Psoas muscle (tissue), 7 donors: ENCODE measurements at regions not wholly inside any gene's neighbourhood (a gene's known extent, or its start where the extent isn't known, plus 50 kb on each side); places are given as distances from the start of the nearest gene placed in this dataset.

ENCODE experiments used
- ATAC-seq, 4 donors: fragments of 200-7000 bp; cut with Tn5 transposase; one replicate each; pipeline ENCODE4 v1.9.1; 2020; ENCODE audit warnings: moderate library complexity in 3 of 4, mild to moderate bottlenecking in 2 of 4
- DNase-seq, 2 donors: peaks; one replicate each; pipeline ENCODE4 v3.0.0-alpha.2; 2020
- H3K27ac ChIP-seq: fragments of 200-600 bp; one replicate; pipeline ENCODE4 v1.8.0; 2022
- H3K27me3 ChIP-seq, 3 donors: fragments of 200-600 bp in 1 of 3; one replicate each; pipeline versions ENCODE4 v1.6.1 to v1.8.0; 2013 to 2022; ENCODE audit warnings: low read length in 2 of 3, mild to moderate bottlenecking in 2 of 3, moderate library complexity in 1 of 3; ENCODE audit not compliant: insufficient read depth in 3 of 3
- H3K36me3 ChIP-seq, 2 donors: fragments of 200-600 bp in 1 of 2; one replicate each; pipeline versions ENCODE4 v1.6.1 to v1.8.0; 2013 to 2022; ENCODE audit warnings: low read depth in 1 of 2, mild to moderate bottlenecking in 1 of 2, moderate library complexity in 1 of 2; ENCODE audit not compliant: insufficient read depth in 1 of 2
- H3K4me1 ChIP-seq: fragments of 200-600 bp; one replicate; pipeline ENCODE4 v1.8.0; 2022
- H3K4me3 ChIP-seq: fragments of 200-600 bp; one replicate; pipeline ENCODE4 v1.8.0; 2022; ENCODE audit warnings: mild to moderate bottlenecking
- H3K9me3 ChIP-seq: fragments of 200-600 bp; one replicate; pipeline ENCODE4 v1.8.0; 2022
- WGBS, 3 donors: extraction: QIAGEN DNeasy Blood & Tissue Kit; methylation state at CpG; one replicate each; pipeline versions ENCODE4 v1.1.6 to v1.1.7; 2013; 5-methylcytosine and 5-hydroxymethylcytosine counted together
- intact Hi-C, 2 donors: fragments of 100-400 bp; cut with DNase I; formaldehyde crosslinking; loops; one replicate each; pipeline versions ENCODE4 v1.11.0 to v1.14.2; 2022
- TF ChIP-seq, protein P1 (sequence below): fragments of 200-600 bp; IDR thresholded peaks from one replicate; pipeline ENCODE4 v1.8.0; 2022; ENCODE audit warnings: antibody characterized with exemption
- donor health status: healthy with polysubstance abuse.
- donor health status: DM: no; HTN: no; CAD: no; lungs with moderate emphysema.
- donor health status: Bipolar disorder and iron deficiency.
- donor health status: healthy.
- donor health status: DM: yes; HTN: yes; CAD: no.
- donor health status: DM: no; HTN: no; CAD: no.
- donor health status: DM: yes; HTN: yes; CAD: no.

DNA sequence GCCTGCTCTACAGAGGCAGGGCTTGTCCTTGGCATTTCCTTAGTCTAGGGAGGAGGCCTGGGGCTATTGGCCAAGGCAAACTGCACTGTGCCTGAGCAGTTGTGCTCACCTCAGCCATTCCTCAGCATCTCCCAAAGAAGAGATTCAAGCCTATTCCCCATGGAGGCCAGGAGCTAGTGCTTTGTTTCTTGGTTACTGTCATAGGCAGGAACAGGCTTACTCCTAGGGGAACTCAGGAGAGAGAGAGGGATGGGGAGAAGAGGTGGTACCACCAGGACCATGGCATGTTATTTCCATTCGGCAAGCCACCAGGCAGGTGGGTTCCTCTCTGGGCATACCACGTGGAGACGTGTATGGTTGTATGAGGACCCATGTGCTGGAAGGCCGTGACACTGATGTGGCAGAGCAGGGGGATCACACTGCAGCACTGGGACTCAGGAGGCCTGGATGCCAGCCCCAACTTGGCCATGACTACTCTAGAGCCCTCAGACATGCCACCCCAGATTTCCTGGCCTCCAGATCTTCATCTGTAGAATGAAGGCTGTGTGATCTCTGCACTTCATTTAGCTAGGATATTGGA is 233.7 kb downstream of the LOXHD1 start:
- ATAC-seq (no peak), DNase-seq (peak in 1 of 2 donors; percentile 28)
- intact Hi-C loops, result loop anchor here in 1 of 2 donors (10.0 kb wide), 1 partner anchor 139 kb away; no protein-coding TSS in a partner anchor
- Histone ChIP-seq H3K9me3 (no peaks in the 10 kb centered on the region), H3K36me3 (no peaks in the 10 kb centered on the region), H3K4me1 (peaks cover 46% of the 10 kb centered on the region), H3K4me3 (no peak overlapping the region), H3K27ac (no peak overlapping the region), H3K27me3 (no peaks in the 10 kb centered on the region)
- TF ChIP-seq, protein P1, sequence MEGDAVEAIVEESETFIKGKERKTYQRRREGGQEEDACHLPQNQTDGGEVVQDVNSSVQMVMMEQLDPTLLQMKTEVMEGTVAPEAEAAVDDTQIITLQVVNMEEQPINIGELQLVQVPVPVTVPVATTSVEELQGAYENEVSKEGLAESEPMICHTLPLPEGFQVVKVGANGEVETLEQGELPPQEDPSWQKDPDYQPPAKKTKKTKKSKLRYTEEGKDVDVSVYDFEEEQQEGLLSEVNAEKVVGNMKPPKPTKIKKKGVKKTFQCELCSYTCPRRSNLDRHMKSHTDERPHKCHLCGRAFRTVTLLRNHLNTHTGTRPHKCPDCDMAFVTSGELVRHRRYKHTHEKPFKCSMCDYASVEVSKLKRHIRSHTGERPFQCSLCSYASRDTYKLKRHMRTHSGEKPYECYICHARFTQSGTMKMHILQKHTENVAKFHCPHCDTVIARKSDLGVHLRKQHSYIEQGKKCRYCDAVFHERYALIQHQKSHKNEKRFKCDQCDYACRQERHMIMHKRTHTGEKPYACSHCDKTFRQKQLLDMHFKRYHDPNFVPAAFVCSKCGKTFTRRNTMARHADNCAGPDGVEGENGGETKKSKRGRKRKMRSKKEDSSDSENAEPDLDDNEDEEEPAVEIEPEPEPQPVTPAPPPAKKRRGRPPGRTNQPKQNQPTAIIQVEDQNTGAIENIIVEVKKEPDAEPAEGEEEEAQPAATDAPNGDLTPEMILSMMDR, result no peak
- WGBS, 3 donors, result 90 to 100% (median 98%) methylated on average over 4 of the region's 4 CpGs

DNA sequence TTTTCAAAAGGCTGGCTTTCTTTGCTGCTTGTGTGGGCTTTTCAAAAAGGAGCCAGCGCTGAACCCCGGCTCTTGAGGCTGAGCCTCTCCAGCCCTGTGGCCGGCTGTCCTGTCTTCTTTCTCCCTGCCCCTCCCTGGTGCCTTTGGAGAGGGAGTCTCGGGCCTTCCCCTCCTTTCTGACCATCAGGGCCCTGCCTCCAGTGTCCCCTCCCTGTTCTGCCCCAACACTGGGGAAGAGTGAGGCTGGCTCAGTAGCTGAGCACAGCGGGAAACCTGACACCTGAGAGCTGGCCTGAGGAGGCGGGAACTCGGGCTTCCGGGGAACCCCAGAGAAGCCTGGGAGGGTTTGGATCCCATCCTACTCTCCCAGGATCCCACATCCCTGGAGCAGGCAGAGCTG is 232.1 kb downstream of the LOXHD1 start:
- ATAC-seq, result peak; percentile 18 to 66 (median 58)
- TF ChIP-seq, protein P1, result no peak
- no peaks in the 10 kb centered on the region for H3K9me3 ChIP-seq
- H3K27ac ChIP-seq, result no peak overlapping the region
- H3K27me3 ChIP-seq, result no peaks in the 10 kb centered on the region
- H3K4me3 ChIP-seq, result no peak overlapping the region
- H3K36me3 ChIP-seq, result no peaks in the 10 kb centered on the region
- intact Hi-C loops, result loop anchor here in 1 of 2 donors (10.0 kb wide), 1 partner anchor 140 kb away; no protein-coding TSS in a partner anchor
- no peak for DNase-seq
- WGBS, 3 donors, result 24 to 43% (median 42%) methylated on average over 8 of the region's 8 CpGs
- H3K4me1 ChIP-seq, result peaks cover 32% of the 10 kb centered on the region

DNA sequence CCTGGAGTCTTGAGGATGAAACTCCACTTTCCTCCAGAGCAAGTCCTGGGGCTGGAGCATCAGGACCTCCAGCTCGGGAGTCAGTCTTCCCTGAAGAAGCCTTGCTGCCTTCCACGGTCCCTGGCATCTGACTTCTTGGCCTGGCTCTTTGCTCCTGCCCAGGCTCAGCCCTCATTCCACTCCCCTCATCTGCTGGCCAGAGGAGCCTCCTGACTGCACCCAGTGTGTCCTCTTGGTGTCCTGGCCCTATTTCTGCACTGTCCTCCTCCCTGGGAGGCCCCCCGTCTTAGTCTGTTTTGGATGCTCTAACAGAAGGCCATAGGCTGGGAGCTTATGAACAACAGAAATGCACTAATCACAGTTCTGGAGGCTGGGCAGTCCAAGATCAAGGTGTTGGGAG is 231.5 kb downstream of the LOXHD1 start:
- Histone ChIP-seq H3K27me3 (no peaks in the 10 kb centered on the region), H3K9me3 (no peaks in the 10 kb centered on the region), H3K4me1 (peaks cover 30% of the 10 kb centered on the region), H3K27ac (no peak overlapping the region), H3K4me3 (no peak overlapping the region), H3K36me3 (no peaks in the 10 kb centered on the region)
- 92 to 96% (median 95%) methylated on average over 3 of the region's 3 CpGs for WGBS, 3 donors
- intact Hi-C loops, result loop anchor here in 1 of 2 donors (10.0 kb wide), 1 partner anchor 141 kb away; no protein-coding TSS in a partner anchor
- DNase-seq (peak in 1 of 2 donors; percentile 36), ATAC-seq (no peak)
- TF ChIP-seq, protein P1, result no peak

DNA sequence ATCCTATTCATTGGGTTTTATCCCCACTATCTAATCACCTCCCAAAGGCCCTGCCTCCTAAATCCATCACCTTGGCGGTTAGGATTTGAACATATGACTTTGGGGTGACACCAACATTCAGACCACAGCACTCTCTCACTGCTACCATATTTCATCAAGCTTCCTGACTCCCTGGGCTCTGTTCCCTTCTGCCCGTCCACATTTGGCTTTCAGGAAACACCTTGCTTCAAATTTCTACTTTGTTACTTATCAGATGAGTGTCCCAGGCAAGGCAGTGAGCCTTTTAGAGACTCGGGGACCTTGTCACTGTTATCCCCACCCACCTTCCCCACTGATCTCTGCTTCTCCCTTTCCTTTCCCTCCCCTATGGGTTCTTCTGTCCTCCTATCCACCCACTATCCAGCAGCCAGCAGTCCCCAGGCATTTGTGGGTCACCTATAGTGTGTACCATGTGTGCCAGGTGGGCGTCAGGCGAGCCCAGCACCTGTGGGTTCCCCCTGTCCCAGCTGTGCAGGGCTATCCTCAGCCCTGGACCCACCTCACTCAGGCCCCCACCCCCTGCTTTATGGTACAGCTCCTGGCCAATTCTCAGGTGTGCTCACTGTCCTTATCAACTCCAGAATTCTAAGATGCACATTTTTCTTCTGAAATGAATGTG is 230.9 kb downstream of the LOXHD1 start:
- no peak overlapping the region for H3K27ac ChIP-seq
- H3K27me3 ChIP-seq, result no peaks in the 10 kb centered on the region
- no peak for ATAC-seq
- no peaks in the 10 kb centered on the region for H3K9me3 ChIP-seq
- no peak for DNase-seq
- H3K4me3 ChIP-seq, result no peak overlapping the region
- WGBS, 3 donors, result 85 to 88% (median 85%) methylated on average over 5 of the region's 5 CpGs
- TF ChIP-seq, protein P1, result no peak
- intact Hi-C loops, result loop anchor here in 1 of 2 donors (10.0 kb wide), 1 partner anchor 141 kb away; no protein-coding TSS in a partner anchor
- H3K4me1 ChIP-seq, result peaks cover 27% of the 10 kb centered on the region
- no peaks in the 10 kb centered on the region for H3K36me3 ChIP-seq
